ENCODE measurements at regions not wholly inside any gene's neighbourhood (a gene's known extent, or its start where the extent isn't known, plus 50 kb on each side); places are given as distances from the start of the nearest gene placed in this dataset.

GRCh38 chr4:120977435-120977997, 55.0 kb upstream of the PRDM5 start:
- TF ChIP-seq CTCF (IDR thresholded peaks at IDR 0.05; ENCODE audit: insufficient read depth, low read length) (peak; percentile 70), POLR2AphosphoS5 (IDR thresholded peaks at IDR 0.05; ENCODE audit: low read depth) (no peak)

Data from HL-60 (cell line).